Middle frontal gyrus (tissue), 1 donor: ENCODE measurements at regions not wholly inside any gene's neighbourhood (a gene's known extent, or its start where the extent isn't known, plus 50 kb on each side); places are given as distances from the start of the nearest gene placed in this dataset.
"Not testable (repeated sequence)": the region's sequence is repeated elsewhere in the genome, so short reads cannot be mapped to it uniquely, and the experiment has no call there.

ENCODE experiments used
- DNase-seq: peaks from one replicate; pipeline ENCODE4 v3.0.0-alpha.2; 2015; ENCODE audit warnings: low spot score; ENCODE audit errors: extremely low spot score

DNA sequence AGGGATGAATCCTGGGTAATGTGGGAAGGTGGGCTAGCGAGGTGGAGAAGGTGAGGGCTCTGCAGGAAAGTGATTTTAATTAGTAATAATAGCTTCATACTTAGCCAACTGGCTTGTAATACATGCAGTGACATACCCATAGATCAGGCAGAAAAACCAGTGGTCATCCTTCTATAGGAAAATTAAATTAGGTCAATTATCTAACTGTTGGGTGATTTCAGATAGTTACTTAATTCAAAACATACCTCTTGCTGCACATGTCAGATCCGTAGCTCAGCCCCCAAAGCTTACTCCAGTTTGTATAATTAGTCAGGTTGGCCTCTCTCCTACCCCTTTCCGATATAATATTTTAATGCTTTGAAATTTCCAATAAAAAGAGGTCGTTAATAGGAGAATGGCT is 137.0 kb downstream of the TMEM114 start:
- no peak for DNase-seq

DNA sequence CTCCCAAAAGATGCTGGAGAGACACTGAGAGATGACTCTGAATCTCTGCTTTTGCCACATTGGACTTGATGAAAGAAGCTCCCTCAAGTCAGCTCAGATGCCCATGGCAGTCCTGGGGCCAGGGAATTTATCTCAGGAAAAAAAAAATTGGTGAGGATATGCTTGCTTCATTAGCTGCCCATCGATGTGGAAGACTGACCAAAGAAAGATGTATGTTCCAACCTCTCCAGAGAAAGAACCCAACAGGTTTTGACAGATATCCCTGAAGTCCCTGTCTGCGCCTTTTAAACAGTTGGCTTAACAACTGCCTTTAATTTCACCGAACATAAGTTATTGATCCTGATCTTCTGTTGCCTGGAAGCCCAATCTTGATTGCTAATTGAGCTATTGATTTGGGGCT is 137.4 kb downstream of the TMEM114 start:
- DNase-seq: no peak

DNA sequence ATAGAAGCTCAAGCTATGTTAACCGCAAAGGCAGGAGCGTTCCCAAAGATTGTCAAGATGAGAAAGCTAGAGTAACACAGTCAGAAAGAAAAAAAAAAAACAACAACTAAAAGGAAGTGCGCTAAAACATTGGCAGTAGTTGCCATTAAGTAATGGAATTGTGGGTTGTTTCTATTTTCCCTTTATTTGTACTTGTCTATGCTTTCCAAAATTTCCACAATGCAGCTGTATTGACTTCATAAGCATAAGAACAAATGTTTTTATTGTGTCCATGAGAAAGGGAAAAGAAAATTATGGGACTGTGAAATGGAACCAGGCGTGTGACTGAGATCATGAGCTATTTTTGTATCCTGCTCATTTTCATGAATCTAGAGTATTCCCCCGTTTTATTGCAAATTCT is 153.4 kb downstream of the TMEM114 start:
- DNase-seq: no peak

DNA sequence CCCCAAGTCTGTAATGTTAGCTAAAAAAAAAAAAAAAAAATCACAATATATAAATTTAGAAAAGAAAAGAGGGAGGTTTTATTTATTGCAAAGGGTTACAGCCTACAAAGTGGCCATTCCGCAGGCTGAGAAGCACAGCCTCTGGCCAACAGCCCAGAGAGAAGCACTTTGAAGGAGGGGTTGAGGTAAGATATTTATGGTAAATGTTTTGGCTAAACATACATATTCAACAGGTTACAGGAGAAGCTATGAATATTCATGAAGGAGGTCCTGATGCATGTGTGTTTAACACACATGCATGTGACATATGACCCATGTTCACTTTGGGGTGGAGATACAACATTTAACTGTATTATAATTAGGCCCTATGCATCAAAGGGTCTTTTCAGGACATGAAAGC is 158.5 kb downstream of the TMEM114 start:
- no peak for DNase-seq

DNA sequence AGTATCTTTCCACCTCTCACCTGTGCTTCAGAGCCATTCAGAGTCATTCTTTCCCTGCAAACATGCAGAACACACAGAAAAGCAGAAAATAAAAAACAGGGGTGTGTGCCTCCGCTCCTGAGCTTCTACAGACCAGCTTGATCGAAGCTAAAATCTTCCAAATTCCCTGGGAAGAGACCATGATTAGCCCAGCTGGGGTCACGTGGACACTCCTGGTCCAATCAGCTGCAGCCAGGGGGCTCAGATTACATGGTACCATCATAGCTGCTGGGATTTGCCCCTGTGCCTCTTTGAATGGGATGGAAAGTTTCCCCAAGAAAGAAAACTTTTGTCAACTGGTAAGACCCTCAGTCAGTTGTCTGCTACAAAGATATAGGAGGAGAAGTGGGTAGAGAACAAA is 159.9 kb downstream of the TMEM114 start:
- DNase-seq: no peak

DNA sequence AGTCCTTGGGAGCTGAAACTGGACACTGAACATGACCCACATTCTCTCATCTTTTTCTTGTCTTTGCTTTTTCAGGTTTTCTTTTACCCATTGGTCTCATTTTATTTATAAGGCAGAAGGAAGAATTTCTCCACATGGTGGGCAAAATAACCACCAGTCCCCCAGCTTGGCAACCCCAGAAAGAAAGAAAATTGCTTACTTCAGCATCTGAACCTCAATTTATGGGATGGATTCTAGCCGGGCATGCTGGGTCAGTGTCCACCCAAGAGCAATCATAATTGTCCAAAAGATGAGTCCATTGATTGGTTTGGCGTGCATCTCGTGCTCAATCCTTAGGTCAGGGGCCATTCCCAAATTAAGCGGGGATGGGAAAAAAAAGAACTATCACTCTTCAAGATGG is 163.7 kb downstream of the TMEM114 start:
- DNase-seq: no peak

DNA sequence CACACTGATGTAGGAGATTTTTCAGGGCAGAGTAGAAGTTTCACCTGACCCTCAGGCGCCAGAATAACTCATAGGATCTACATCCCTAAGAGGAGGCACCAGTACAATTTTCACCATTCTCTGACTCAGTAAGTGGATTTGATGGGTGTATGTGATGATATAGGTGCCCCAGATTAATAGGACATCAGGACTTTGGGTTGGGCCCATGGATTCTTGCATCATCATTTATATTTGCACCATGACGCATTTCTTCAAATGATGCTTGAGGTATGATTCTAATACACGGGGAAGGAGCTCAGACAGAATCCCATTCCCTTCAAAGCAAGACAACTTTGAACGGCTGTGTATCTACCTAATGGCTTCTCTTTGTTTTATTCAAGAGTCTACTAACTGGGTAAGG is 173.2 kb downstream of the TMEM114 start:
- DNase-seq: no peak

DNA sequence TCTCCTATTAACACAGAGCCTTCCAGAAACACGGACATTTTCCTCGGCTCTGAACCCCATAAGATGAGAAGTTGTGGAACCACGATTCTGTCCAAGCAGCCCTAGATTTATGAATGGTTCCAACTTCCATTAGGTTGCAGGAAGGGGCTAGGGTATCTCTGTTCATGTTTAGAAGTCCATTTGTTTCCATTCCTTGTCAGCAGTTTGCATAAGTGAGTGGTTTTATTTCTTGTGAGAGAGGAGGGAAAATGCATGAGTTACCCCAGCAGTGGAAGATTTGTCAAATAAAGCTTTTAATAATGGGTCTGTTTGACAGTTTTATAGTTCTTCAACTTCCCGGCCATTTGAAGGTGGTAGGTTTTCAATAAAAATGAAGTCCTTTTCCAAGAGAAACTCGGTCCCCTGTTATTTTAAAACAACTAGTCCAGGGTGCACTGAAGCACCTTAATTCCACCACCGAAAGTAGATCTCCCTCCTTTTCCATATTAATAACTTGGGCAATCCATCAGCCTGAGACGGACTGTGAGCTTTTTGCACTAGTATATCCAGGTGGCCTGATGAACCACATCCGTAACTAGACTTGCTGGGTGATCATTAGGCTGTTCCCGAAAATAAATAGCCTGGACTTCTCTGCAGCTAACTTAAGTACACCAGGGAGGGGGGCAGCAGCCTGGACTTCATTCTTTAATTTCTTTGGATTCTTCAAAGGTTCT is 181.3 kb downstream of the TMEM114 start:
- no peak for DNase-seq

DNA sequence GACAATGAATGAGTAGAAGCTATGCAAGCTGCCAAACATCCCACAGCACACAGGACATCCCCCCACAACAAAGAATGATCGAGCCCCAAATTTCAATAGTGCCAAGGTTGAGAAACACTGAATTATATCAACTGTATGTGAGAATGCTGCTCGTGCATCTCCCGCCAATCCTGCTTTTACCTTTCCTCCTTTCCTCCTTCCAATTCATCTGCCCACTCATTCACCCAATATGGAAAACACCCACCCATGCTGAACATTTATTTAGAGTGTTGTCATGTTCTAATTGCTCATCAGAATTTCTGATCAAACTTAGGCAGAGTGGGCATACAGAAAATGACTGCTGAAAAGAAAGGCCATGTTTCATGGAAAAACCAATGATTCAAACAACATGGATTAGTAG is 183.0 kb downstream of the TMEM114 start:
- DNase-seq: no peak

DNA sequence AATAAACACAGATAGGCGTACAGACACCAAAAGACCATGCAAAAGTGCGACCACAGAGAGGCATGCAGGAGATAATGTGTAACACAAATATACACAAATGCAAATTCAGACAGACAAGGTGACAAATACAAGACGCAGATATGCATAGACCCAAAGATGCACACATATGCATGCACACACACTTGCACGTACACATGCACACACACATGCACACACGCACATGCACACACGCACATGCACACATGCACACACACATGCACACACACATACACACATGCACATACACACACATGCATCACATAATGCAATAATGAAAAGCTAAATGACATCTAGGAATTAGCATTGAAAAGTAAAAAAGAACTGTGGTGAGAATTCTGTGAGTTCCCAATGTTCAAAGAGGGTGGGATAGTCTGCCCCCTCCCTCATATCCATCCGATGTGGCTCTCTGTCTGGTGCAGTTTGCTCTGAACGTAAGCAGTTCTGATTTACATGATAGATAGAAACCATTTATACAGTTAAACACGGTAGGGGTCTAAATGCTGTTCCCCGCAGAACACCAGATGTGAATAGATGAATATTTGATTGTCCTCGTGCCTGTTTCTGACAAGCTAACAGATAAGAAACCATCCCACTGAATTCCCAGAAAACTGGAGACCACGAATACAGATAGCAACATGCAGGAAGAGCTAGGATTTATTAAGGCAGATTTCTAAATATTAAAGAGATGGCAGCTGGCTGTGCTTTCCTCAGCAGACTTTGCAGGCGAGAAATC is 186.1 kb downstream of the TMEM114 start:
- no peak for DNase-seq

DNA sequence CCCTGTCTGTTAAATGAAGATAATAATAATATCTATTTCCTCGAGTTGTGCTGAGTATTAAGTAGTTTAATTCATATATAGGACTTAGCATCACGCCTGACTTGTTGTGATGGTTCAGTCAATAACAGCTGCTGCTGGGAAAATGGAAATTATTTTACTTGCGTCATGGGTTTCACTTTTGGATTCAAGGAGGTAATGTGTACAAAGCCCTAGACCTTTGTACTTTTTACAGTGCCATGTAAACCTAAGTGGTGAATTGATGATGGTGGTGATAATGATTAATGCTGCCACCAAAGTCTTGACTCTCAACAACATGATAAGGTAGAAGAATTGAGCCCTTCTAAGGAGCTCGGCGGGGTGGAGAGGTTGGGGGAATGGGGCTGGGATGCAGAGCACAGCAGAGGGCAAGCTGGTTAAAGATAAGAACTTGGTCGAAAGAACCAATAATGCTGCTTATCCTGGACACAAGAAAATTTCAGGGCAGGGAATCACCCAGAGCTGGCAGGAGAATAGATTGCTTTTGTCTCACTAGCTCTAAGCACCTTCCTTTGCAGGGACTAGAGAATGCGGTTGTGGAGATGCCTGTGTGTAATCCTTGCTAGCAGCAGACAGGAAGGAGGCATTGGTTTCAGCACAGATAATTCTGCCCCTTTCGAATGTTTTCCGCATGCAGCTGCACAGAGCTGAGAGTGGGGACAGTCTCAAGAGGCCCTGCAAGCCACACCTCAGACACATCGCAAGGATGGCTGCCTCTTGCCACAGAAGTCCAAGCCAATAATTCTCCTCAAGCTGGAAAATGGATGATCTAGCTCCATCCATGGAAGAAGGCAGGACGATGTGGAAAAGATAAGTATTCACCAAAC is 187.1 kb downstream of the TMEM114 start:
- no peak for DNase-seq

DNA sequence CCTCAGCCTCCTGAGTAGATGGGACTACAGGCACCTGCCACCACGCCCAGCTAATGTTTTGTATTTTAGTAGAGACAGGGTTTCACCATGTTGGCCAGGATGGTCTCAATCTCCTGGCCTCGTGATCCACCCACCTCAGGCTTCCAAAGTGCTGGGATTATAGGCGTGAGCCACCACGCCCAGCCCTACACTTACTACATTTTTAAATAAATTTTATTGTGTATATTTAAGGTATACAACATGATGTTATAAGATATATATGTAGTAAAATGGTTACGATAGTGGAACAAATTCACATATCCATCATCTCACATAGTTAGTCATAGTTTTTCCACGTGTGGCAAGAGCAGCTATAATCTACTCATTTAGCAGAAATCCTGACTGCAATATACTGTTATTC is 189.6 kb downstream of the TMEM114 start:
- not testable (repeated sequence) for DNase-seq

DNA sequence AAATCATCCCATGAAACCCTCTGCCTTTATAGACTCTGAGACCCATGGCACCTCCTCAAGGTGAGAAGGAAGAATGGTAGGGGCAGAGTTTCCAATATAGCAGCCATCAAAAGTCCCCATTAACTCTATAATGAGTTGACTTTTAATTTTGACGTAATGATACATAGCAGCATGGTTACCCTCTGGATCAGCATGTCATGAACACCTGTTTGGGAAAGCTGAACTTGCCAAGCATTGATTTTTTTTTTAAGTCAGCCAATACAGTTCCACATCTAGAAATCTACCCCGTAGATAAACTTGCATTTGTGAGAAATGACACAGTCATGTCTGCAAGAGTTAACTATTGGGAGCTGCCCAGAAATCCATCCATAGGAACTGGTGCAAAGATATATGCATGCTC is 191.8 kb downstream of the TMEM114 start:
- DNase-seq: no peak

DNA sequence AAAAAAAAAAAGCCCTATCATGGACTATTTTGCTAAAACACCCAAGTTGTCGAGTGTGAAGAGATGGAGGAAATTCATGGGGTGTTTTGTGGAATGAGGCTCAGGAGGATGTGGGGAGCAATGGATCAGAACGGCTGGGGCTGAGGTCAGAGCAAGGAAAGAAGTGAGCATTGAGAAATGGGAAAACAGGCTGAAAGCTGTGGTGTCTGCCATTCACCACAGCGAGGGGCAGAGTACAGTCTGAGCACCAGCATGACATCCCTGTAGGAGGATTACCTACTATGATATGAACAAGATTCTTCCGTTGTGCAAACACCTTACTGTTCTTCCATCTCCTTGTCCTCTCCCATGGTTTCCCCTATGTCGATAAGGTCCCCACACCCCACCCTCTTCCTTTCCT is 193.1 kb downstream of the TMEM114 start:
- no peak for DNase-seq

DNA sequence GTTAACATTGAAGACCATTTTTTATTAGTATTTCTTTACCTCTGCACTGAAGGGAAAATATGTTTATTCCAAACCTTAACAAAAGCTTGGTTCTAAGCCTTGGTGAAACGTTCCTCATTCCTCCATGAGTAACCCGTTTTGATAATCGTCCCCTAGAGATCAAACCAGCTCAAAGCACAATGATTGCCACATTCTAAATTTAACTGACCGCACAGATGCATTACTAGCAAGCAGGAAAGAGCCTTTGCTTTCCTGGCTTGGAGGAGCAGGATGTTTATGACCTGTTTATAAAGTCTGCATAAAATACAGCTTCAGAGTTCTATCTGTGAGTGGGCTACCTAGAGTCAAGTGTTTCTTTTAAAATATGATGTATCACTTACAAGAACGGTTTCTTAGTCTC is 193.8 kb downstream of the TMEM114 start:
- no peak for DNase-seq

DNA sequence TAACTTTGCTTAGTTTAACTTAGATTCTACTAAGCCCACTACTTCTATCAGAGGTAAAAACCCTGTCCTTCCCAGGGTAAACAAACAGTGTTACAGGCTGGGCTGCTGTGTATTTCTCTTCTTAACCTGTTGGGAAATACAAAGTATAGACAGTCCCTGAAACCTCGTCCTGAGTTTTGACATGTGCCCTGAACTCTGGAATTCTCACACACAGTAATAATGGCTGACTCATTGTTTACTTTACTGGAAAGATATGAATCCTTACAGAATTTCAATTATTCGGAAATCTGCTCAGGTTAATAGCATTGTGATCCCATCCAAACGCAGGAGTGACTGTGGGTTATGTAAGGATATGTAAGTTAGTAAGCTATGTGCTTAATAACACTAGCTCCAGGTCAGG is 199.1 kb downstream of the TMEM114 start:
- no peak for DNase-seq

DNA sequence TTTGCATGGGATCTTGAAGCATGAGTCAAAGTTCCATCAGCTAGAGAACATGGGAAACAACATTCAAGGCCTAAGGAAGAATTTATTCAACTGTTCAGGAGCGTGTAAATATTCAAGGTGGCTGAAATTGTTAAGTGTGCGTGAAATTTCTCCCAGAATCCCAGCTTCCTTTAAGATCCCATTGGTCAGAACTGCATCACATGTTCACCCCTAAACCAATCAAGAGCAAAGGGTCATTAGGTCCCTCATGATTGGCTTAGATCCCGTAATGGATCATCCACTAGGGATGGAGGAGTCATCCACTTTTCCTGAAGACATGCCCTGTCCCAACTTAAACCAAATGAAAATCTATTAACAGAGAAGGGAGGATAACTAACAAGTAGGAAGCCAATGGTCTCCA is 201.6 kb downstream of the TMEM114 start:
- no peak for DNase-seq

DNA sequence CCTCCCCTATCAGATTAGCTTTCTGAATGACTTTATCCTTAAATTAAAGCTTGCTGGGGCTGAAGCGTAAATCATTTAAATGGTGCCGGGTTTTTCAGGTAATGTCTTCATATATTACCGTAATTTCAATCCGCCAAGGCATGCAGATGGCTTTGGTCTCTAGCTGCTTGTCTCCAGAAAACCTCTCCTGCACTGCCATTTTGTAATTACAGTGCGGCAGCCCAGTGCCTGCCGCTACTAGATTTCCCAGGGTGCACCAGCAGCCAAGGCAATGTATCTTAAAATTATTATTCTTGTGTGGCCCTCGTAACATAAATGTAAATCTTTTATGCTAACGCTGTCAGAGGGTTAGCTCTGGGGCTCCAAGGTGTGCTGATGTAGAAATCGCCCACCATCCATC is 208.5 kb downstream of the TMEM114 start:
- DNase-seq: no peak

DNA sequence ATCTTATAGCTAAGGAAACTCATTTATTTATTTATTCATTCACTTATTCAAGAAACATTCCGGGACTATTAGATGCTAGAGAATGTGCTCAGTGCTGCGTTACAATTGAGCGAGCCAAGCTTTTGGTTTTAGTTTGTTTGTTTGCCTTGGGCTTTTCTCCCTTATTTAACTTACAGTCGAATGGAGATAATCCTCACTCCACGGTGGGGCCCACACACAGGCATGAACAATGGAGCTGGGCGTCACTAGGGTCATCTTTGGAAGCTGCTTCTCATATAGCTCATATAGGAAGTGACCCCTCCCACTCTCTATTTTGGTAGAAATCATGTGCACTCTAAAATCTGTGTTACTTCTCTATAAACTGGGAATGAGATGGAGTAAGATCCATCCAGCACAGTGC is 210.0 kb downstream of the TMEM114 start:
- no peak for DNase-seq

DNA sequence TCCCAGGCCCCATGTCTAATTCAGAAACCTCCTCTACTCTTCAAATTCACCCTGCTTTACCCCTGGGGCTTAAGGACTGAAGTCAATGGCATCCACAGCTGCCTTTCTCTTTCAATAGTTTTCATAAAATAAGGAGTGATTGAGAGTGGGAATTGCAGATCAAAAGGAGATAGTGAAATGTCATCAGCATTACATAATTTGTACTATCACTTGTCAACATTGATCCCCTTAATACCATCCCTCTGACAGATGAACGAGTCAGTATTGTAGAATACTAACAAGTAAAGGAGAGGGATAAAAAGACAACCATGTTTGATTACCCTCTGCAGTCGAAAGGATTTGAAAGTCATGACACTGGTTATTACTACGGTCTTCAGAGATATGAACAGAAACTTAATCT is 212.4 kb downstream of the TMEM114 start:
- DNase-seq: no peak

DNA sequence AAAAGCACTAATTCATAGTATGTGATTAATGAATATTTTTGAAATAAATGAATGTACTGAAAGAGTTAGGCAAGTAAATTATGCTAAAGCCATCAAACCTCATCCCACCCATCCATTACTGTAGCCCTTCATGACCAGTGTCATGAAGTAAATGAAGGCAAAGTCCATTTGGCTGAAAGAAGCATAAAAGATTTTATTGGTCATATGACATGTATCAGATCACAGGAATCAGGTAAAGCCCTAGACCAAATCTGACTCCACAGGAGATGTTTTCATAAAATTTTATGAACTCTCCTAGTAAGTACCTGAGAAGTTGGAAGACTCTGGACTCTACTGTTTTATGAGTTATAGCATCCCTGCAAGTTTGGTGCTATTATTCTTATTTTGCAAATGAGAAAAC is 213.5 kb downstream of the TMEM114 start:
- DNase-seq: no peak

DNA sequence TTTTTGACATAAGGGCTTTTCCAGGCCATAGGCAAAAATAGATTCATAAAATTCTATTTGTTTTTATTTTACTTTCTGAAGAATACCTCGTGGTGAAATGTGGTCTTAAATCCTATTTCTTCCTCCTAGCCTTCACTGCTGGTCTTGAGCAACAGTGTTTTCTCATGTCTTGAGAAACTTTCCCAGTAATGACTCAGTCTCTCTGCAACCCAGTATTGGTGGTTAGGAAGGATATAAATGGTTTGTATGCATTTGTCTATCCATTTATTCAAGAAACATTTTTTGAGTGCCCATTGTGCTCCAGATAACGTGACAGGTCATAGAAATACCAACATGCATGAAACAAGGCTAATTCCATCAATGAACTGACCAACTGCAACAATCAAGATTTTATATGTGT is 213.9 kb downstream of the TMEM114 start:
- DNase-seq: no peak
